Loucy (cell line): ENCODE measurements at regions not wholly inside any gene's neighbourhood (a gene's known extent, or its start where the extent isn't known, plus 50 kb on each side); places are given as distances from the start of the nearest gene placed in this dataset.

Experiments used
- EZH2phosphoT487 ChIP-seq: fragments of 200-600 bp; IDR thresholded peaks from 2 replicates; pipeline ENCODE4 v1.6.1; 2018; ENCODE audit warnings: antibody characterized with exemption, mild to moderate bottlenecking, moderate library complexity, borderline replicate concordance
- TF ChIP-seq, protein P1 (sequence below): fragments of 200-600 bp; sonication (generic); conservative IDR thresholded peaks from 2 replicates; pipeline ENCODE4 v1.5.1; 2014; ENCODE audit warnings: mild to moderate bottlenecking, antibody characterized with exemption, low read length

DNA sequence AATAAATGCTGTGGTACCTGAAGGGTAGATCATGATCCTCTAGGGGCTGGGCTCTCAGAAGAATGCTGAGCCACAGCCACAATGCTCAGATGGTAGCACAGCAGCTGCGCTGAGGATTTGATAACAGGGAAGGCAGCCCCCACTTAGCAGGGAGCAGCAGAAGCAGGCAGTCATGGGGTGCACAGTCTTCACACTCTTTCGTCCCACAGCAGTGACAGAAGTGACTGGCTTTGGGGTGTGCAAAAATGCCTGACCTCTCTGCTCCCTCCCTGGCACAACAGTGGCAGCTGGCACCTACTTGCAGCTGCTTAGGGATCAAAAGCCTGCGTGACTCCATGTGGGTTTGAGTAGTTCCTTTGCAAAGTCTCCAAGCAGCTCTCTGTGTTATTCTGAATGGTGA lies 1349.8 kb upstream of the RAG2 start:
- TF ChIP-seq, protein P1, sequence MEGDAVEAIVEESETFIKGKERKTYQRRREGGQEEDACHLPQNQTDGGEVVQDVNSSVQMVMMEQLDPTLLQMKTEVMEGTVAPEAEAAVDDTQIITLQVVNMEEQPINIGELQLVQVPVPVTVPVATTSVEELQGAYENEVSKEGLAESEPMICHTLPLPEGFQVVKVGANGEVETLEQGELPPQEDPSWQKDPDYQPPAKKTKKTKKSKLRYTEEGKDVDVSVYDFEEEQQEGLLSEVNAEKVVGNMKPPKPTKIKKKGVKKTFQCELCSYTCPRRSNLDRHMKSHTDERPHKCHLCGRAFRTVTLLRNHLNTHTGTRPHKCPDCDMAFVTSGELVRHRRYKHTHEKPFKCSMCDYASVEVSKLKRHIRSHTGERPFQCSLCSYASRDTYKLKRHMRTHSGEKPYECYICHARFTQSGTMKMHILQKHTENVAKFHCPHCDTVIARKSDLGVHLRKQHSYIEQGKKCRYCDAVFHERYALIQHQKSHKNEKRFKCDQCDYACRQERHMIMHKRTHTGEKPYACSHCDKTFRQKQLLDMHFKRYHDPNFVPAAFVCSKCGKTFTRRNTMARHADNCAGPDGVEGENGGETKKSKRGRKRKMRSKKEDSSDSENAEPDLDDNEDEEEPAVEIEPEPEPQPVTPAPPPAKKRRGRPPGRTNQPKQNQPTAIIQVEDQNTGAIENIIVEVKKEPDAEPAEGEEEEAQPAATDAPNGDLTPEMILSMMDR, result no peak
- TF ChIP-seq EZH2phosphoT487, result no peak
